Hematopoietic multipotent progenitor cell treated with erythropoietin and hydrocortisone succinate and interleukin-3 and kit ligand, for 17 days (in vitro differentiated cells): ENCODE measurements at regions not wholly inside any gene's neighbourhood (a gene's known extent, or its start where the extent isn't known, plus 50 kb on each side); places are given as distances from the start of the nearest gene placed in this dataset.

Source experiments
- DNase-seq: peaks from one replicate; pipeline ENCODE4 v3.0.0-alpha.2; 2015; ENCODE audit warnings: low spot score

GRCh38 chr18:39990540-39990939, 1964.5 kb upstream of the PIK3C3 start:
- DNase-seq = no peak

DNA sequence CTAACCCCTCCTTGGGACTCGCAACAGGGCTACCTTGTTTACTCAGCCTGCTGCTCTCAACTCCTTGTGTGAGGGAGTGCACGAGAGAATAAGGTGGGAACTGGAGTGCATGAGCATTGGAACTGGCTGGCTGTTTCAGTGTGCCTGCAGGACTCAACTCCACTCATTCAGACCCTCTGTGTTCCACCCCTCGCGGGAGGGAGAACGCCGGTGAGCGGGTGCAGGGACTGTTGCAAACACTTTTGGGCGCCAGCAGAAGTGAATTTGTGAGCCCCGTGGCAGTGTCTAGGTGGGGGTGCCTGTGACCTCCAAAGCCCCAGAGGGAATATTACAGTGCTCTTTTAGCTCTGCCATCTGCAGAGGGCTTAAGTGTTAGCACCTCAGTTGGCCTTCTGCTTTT, 1978.3 kb upstream of the PIK3C3 start:
- no peak for DNase-seq

DNA sequence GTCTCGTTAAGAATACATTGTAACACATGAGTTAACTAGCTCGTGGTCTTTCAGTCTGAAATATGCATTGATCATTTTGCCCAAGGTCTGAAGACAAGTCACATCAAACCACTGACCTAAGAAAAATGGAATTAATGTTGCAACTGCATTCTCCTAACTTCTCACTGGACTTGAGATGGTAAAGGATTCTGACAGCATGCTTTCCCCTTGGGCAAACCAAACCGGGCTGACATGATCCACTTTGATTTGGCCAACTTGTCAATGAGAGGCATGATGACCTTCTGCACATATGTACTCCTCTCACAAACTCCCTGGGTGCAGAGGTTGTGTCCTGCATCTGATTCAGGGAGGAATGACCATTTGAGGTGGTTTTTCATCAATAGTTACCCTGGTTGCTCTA, 1982.5 kb upstream of the PIK3C3 start:
- DNase-seq = no peak

DNA sequence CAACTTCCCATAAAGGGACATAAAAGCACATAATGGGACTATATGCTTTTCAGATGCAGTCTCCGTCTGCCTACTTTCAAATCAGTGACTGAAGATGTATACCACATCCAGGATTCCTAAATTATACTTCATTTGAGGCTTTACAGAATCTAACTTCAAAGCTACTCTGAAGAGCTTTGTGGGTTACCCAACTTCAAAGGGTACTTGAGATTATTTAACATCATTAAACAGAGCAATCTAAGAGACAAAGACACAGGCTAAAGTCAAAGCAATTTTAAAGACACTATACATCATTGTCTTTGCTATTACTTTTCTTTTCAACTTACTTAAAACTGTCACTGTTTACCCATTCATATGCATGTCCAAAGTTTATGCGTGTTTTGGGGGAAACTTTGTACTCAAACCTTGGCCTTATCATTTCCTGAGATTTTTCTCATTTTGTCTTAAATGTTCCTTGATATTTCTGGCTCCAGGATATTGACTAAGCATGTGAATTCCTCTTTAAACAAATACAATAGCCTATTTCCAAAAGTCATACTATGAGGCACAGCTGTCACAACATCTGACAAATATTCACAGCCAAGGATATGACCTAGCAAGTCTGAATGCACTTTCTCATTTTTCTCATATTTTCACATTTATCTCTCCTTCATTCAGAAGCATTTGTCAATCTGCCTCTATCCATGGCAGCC, 1985.1 kb upstream of the PIK3C3 start:
- no peak for DNase-seq

GRCh38 chr18:39966275-39966674, 1988.8 kb upstream of the PIK3C3 start:
- no peak for DNase-seq

DNA sequence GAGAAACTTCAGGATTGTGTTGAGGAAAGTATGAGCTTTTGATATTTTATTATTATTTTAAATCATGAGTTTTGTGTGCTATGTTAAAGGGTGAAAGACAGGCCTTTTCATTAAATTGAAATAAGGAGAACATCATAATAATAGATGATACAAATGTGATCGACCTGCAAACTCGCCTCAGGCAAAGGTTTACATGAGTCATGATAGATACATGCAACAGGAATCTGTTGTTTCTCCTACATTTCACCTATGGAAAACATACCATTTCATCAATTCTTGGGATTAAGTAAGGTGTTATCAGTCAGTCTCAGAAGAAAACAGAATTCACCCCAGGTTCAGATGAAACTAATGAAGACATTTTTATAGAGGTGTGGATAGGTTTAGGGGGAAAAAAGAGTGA, 1992.5 kb upstream of the PIK3C3 start:
- DNase-seq = no peak

- no peak for DNase-seq
These were observed 1994.5 kb upstream of the PIK3C3 start for GRCh38 chr18:39960550-39960949.

DNA sequence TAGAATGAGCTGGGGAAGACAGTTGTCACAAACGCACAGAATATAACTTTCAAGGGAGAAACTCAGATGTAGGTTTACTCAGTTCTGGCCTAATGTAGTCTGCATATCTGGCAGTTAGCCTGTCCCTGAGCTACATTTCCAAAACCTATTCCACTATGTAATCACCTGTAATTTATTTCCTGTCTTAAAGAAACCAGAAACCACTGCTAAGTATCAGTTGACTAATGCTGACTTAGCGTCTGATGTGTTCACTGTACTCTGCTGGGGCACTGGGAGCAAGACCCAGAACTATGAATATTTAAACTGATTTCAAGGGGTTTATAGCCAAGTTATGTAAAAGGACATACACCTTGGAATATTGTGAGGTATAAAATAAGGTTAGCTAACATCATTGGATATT, 1995.2 kb upstream of the PIK3C3 start:
- no peak for DNase-seq

- no peak for DNase-seq
These were observed 1996.2 kb upstream of the PIK3C3 start for GRCh38 chr18:39958876-39959275.

DNA sequence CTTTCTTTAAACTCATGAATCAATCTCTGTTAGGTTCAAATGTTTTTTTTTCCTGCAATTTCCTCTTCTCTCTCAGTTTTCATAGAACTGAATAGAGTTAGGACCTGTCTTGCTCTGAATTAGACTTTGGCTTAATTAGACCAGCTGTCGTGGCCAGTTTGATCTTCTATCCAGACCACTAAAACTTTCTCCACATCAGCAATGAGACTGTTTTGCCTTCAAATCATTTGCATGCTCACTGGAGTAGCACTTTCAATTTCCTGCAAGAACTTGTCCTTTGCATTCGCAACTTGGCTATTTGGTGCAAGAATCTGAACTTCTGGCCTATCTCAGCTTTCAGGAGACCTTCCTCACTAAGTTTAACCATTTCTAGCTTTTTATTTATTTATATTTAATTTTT, 2002.2 kb upstream of the PIK3C3 start:
- DNase-seq = no peak

- no peak for DNase-seq
These were observed 2003.8 kb upstream of the PIK3C3 start for GRCh38 chr18:39951142-39951720.

DNA sequence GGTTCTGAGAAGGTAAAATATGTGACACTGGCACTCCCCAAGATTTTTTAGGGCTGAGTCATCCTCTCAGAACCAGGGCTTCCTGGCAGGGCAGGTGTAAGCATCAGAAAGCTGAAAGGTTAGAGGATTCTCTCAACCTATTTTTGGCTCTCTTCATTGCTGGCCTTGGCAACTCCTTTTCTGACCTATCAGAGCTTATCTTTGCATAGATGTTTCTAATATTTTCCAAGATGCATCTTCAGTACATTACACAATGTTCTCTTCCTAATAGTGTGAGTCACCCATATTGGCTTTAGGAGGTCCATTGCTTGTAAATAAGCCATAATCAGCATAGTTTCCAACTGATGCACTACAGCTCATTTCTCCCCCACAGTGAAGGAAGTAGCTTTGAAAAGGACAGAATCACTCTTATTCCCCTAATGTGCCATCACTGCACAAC, 2008.4 kb upstream of the PIK3C3 start:
- DNase-seq = no peak

- no peak for DNase-seq
These were observed 2010.0 kb upstream of the PIK3C3 start for GRCh38 chr18:39945076-39945475.

DNA sequence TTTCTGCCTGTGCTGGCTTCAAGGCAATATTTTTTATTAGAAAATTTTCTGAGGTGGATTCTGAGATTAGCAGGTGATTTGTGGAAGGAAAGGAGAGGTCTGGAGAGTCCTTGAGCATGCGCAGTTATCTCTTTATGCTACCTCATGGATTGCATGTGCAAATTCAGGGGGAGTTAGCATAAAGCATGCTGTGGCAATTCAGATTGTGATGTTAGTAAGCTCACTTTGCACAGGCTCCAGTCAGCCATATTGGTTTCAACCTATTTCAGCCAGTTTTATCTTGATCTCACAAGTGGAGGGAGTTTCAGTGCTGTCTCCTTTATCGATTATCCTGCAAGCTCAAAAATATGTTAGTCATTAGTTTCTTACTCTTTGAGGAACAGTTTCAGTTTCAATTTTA, 2012.3 kb upstream of the PIK3C3 start:
- DNase-seq = no peak

DNA sequence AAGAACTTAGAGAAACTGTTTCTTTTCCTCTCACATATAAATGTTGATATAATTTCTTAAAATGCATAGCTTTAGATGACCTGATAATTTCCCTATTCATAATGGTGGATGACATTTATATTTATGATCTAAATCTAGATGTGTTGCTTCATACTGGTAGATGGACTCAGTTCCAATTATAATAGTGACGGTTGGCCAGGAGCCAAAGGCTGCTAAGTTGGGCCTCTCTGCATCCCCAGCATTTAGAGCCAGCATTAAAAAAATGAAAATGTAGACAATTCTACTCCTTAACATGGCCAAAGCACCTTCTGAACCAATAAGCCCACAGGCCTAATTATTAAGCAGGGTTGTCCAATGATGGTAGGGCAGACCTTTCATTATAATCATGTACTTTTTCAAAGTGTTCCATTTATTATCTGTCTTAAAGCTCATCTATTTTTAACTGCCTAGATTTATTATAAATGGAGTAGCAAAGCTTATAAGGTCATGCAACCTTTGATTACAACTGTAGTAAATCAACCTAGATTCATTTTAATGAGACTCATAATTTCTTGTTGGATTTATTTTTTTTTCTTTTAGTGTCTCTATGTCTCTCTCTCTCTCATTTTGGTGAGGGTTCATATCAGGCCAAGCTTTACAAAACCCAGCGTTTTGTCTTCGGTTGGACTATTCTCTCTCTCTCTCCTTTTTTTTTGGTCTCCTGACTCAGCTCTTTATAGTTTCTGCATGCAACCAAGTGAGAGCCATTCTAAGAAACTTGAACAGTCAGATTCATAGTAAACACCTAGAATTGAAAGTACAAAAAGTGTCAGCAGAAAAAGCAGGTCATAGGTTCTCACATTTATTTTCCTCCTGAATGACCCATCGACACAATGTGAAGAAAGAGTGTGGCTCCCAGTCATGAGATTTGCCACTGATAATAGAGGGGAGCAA, 2016.1 kb upstream of the PIK3C3 start:
- no peak for DNase-seq

DNA sequence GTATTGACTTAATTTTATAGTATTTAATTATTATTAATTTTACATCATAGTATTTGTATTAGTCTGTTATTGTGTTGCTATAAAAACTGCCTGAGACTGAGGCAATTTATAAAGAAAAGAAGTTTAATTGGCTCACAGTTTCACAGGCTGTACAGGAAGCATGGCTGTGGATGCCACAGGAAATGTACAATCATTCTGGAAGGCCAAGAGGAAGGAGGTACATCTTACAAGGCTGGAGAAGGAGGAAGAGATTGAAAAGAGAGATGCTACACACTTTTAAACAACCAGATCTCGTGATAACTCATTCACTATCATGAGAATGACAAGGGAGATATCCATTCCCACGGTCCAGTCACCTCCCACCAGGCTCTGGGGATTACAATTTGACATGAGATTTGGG, 2019.4 kb upstream of the PIK3C3 start:
- no peak for DNase-seq

- no peak for DNase-seq
These were observed 2036.2 kb upstream of the PIK3C3 start for GRCh38 chr18:39918847-39919246.

DNA sequence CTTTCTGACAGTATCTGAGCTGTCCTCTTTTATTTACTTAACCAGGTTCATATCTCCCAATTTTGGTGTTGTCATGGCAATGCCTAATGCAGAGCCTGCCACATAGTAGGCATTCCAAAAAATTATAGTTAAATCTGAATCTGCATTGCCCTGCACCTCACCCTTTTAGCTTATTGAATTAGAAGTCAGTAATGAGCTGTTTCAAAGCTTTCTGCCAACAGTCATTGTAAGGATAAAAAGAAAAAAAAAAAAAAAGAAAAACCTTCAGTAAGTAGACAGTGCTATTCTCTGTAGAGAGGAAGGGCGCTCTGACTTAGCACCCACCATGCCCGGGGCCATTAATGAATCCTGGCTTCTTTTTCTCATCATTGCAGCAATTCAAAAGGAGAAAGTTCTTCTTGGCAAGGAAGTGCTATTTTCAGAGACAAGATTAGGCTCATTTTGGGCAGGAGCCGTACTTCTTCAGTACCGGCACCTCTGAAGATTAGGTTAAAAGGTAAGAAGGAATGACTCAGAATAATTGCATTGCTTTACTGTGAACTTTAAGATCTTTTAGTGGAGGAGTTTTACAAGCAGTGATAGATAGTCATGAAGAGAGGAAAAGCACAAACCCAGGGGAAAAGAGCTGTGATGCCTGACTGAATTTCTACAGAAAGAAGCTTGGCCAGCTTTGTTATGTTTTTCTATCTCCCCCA, 2041.2 kb upstream of the PIK3C3 start:
- DNase-seq = no peak

- DNase-seq = no peak
These were observed 2043.3 kb upstream of the PIK3C3 start for GRCh38 chr18:39911716-39912115.

DNA sequence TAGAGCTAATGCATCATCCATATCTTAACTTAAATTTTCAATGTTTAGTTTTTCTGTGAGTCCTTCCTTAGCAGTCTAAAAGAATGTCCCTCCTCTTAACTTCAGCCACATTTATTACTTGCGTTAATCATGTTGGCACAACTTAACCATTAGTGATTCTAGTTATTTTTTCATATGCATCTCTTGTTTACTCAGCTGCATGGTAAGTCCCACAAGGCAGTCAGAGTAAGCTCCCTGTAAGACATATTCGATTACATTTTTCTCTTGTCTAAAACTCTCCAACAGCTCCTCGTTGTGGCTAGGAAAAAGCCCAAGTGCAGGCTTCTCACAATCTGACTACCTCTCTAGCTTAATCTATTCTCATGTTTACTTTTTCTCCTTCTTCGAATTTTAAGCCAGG, 2045.3 kb upstream of the PIK3C3 start:
- DNase-seq = no peak

DNA sequence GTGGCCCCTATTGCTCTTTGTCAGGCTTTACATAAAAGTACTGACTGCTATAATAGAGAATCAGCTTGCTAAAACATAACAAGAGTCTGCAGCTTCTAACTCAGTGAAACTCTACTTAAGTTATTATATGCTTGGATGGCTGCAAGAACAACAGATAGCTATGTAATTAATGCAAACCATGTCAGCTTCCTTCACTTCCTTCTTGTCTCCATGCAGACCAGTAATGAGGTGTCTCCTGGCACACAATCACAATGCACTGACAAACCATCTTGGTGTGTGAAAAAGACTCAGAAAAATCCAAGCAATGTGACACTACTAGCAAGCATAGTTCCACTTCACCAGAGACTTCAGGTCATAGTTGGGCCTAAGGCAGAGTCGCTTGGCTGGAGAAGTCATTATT, 2068.9 kb upstream of the PIK3C3 start:
- DNase-seq = no peak

DNA sequence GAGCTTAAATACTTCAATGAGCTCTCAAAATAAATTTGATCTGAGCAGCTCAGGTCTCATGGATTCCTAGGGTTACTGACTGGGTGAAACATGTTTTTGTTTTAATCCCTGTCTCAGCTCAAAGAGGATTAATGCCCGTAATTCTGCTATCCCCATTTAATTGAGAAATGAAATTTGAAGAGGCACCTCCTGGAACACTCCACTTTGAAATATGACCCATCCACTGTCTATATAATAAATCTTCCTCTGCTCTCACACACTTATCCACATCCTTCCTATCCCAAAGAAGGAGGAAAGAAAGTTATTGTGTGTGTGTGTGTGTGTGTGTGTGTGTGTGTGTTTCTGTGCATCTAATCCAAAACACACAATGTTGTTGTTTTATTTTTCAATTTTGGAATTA, 2082.4 kb upstream of the PIK3C3 start:
- no peak for DNase-seq

DNA sequence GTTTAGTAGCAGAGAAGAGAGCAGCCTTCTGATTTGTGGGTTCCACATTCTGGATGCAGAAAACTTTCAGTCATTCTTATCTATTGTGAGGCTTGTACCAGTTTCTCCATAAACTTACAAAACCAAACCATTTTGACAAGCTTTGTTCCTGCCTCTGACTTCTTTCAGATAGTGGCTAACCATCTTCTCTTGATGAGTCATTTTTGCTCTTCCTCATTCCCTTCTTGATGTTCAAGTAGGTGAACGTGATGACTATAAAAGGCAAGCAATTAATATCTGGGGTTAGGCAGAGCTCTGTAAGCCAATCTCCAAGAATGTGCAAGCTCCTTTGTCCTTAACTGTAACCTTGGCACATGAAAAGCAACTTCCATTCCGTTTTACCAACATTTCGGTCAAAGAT, 2083.1 kb upstream of the PIK3C3 start:
- DNase-seq = no peak
